ENCODE measurements at regions not wholly inside any gene's neighbourhood (a gene's known extent, or its start where the extent isn't known, plus 50 kb on each side); places are given as distances from the start of the nearest gene placed in this dataset.

GRCh38 chr7:71021131-71021530 lies 110.8 kb upstream of the GALNT17 start:
- Histone ChIP-seq H3K9me3 (ENCODE audit: severe bottlenecking) (no peaks in the 10 kb centered on the region), H3K27me3 (ENCODE audit: insufficient read depth, low read depth, severe bottlenecking) (peaks cover 82% of the 10 kb centered on the region), H3K36me3 (no peaks in the 10 kb centered on the region), H3K4me3 (ENCODE audit: low read depth, low read length) (no peak overlapping the region), H3K27ac (no peak overlapping the region)
- TF ChIP-seq, protein P1, sequence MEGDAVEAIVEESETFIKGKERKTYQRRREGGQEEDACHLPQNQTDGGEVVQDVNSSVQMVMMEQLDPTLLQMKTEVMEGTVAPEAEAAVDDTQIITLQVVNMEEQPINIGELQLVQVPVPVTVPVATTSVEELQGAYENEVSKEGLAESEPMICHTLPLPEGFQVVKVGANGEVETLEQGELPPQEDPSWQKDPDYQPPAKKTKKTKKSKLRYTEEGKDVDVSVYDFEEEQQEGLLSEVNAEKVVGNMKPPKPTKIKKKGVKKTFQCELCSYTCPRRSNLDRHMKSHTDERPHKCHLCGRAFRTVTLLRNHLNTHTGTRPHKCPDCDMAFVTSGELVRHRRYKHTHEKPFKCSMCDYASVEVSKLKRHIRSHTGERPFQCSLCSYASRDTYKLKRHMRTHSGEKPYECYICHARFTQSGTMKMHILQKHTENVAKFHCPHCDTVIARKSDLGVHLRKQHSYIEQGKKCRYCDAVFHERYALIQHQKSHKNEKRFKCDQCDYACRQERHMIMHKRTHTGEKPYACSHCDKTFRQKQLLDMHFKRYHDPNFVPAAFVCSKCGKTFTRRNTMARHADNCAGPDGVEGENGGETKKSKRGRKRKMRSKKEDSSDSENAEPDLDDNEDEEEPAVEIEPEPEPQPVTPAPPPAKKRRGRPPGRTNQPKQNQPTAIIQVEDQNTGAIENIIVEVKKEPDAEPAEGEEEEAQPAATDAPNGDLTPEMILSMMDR (IDR thresholded peaks at IDR 0.05; ENCODE audit: low read depth, low read length): no peak
- no peak for DNase-seq

- H3K27ac ChIP-seq: no peak overlapping the region
- no peaks in the 10 kb centered on the region for H3K36me3 ChIP-seq
- DNase-seq: no peak
- no peaks in the 10 kb centered on the region for H3K9me3 ChIP-seq (ENCODE audit: severe bottlenecking)
- H3K27me3 ChIP-seq (ENCODE audit: insufficient read depth, low read depth, severe bottlenecking): peaks cover 54% of the 10 kb centered on the region
- H3K4me3 ChIP-seq (ENCODE audit: low read depth, low read length): no peak overlapping the region
- TF ChIP-seq, protein P1 (IDR thresholded peaks at IDR 0.05; ENCODE audit: low read depth, low read length): no peak
Measured at GRCh38 chr7:71026680-71027079, 105.3 kb upstream of the GALNT17 start.

DNA sequence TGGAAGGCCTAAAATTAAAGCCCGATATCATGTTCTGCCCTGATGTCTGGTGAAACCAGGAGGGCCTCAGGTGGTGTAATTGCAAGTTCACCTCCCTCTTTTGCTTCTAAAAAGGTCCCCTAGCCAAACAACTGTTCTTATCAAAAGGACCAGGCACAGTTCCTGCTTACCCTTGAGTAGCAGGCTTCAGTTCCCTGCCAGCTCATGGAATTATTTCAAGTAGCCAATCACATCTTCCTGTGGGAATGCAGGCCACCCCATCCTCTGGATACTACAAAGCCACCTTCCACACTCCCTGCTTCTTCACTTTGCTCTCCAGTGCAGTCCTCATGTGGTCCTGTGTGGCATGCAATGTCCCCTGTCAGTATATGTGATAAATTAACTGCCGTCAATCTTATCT lies 97.7 kb upstream of the GALNT17 start:
- no peak for DNase-seq
- TF ChIP-seq, protein P1 (IDR thresholded peaks at IDR 0.05; ENCODE audit: low read depth, low read length): no peak
- H3K27ac ChIP-seq: no peak overlapping the region

DNA sequence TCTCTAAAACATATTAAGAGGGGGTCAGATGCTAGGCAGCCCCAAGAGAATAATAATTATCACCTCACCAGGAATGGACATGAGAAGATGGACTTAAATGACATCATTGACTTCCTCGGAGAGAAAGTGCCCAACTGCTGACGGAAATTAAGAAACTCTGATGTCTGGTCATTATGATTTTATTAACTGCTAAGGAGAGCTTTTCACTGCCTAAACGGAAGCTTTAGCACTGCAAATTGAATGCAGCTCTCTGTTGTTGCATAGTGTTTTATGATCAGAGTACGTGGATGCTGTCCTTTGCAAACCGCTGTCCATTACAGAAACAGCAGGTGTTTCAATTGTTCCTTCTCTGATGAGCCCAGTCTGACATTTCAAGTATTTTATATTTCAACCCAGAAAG lies 89.4 kb upstream of the GALNT17 start:
- H3K27me3 ChIP-seq (ENCODE audit: insufficient read depth, low read depth, severe bottlenecking): peaks cover 36% of the 10 kb centered on the region
- H3K27ac ChIP-seq: no peak overlapping the region
- DNase-seq: no peak
- H3K9me3 ChIP-seq (ENCODE audit: severe bottlenecking): no peaks in the 10 kb centered on the region
- H3K36me3 ChIP-seq: no peaks in the 10 kb centered on the region
- TF ChIP-seq, protein P1 (IDR thresholded peaks at IDR 0.05; ENCODE audit: low read depth, low read length): no peak
- H3K4me3 ChIP-seq (ENCODE audit: low read depth, low read length): no peak overlapping the region

More for the DNA sequence above, 97.7 kb upstream of the GALNT17 start:
- H3K9me3 ChIP-seq (ENCODE audit: severe bottlenecking): no peaks in the 10 kb centered on the region
- peaks cover 27% of the 10 kb centered on the region for H3K27me3 ChIP-seq (ENCODE audit: insufficient read depth, low read depth, severe bottlenecking)
- no peak overlapping the region for H3K4me3 ChIP-seq (ENCODE audit: low read depth, low read length)
- no peaks in the 10 kb centered on the region for H3K36me3 ChIP-seq

DNA sequence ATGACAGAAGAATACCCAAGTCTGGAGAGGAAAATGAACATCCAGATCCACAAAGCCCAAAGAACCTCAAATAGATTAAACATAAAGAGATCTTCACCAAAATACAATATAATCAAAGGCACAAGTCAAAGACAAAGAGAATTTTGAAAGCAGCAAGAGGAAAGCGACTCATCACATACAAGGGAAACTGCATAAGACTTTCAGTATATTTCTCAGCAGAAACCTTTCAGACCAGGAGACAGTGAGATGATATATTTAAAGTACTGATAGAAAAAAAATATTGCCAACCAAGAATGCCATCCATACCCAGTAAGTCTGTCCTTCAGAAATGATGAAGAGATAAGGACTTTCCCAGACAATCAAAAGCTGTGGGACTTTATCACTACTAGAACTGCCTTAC lies 81.5 kb upstream of the GALNT17 start:
- Histone ChIP-seq H3K27ac (no peak overlapping the region), H3K27me3 (ENCODE audit: insufficient read depth, low read depth, severe bottlenecking) (peaks cover 13% of the 10 kb centered on the region), H3K36me3 (no peaks in the 10 kb centered on the region), H3K4me3 (ENCODE audit: low read depth, low read length) (no peak overlapping the region), H3K9me3 (ENCODE audit: severe bottlenecking) (peaks cover 9% of the 10 kb centered on the region)
- TF ChIP-seq, protein P1 (IDR thresholded peaks at IDR 0.05; ENCODE audit: low read depth, low read length): no peak
- no peak for DNase-seq

DNA sequence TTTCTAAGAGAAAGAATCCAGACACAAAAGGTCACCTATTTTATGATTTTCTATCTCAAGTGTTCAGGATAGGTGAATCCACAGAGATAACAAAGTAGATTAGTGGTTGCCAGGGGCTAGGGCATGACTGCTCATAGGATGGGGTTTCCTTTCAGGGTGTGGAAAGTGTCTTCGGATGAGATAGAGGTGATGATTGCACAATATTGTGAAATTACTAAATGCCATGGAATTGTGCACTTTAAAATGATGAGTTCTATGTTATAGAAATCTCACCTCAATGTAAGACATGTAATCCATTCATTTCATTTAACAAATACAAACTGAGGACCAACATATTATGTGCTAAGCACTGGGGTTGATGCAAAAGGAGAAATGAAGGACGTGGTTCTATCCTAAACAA lies 76.4 kb upstream of the GALNT17 start:
- no peaks in the 10 kb centered on the region for H3K36me3 ChIP-seq
- H3K27ac ChIP-seq: no peak overlapping the region
- peaks cover 5% of the 10 kb centered on the region for H3K27me3 ChIP-seq (ENCODE audit: insufficient read depth, low read depth, severe bottlenecking)
- H3K4me3 ChIP-seq (ENCODE audit: low read depth, low read length): no peak overlapping the region
- no peak for DNase-seq
- TF ChIP-seq, protein P1 (IDR thresholded peaks at IDR 0.05; ENCODE audit: low read depth, low read length): no peak
- peaks cover 7% of the 10 kb centered on the region for H3K9me3 ChIP-seq (ENCODE audit: severe bottlenecking)
